ENCODE measurements at regions not wholly inside any gene's neighbourhood (a gene's known extent, or its start where the extent isn't known, plus 50 kb on each side); places are given as distances from the start of the nearest gene placed in this dataset.

GRCh38 chr1:221510793-221511503, 230.9 kb downstream of the DUSP10 start:
- 90% methylated on average over 3 of the region's 3 CpGs for WGBS (ENCODE audit: insufficient coverage)
- Mint-ChIP-seq H3K27me3 (ENCODE audit: low read depth in 2 of 2) (peaks cover 3 to 6% of the 10 kb centered on the region in 2 donors), H3K4me1 (no peaks in the 10 kb centered on the region), H3K9me3 (no peaks in the 10 kb centered on the region), H3K27ac (no peak overlapping the region), H3K36me3 (peaks cover 15% of the 10 kb centered on the region), H3K4me3 (no peak overlapping the region)
- H3K27ac ChIP-seq (ENCODE audit: low read length), result no peak overlapping the region
- ATAC-seq (no peak), DNase-seq (no peak)
- no peaks in the 10 kb centered on the region for H3K4me1 ChIP-seq (ENCODE audit: control insufficient read depth, insufficient read depth, low read length)
- intact Hi-C loops (cut with micrococcal nuclease), result no loop called here
- no peaks in the 10 kb centered on the region for H3K27me3 ChIP-seq (ENCODE audit: control insufficient read depth, insufficient read depth, low read length)
- no peak overlapping the region for H3K4me3 ChIP-seq (ENCODE audit: low read length)
- no peaks in the 10 kb centered on the region for H3K9me3 ChIP-seq (ENCODE audit: control insufficient read depth, insufficient read depth, low read length)
- H3K36me3 ChIP-seq (ENCODE audit: control insufficient read depth, insufficient read depth, low read length), result no peaks in the 10 kb centered on the region
- TF ChIP-seq CTCF (IDR thresholded peaks at IDR 0.05), result no peak

GRCh38 chr1:221511797-221512196, 230.1 kb downstream of the DUSP10 start:
- intact Hi-C loops (cut with micrococcal nuclease), result no loop called here
- 80% methylated on average over 3 of the region's 3 CpGs for WGBS (ENCODE audit: insufficient coverage)
- H3K4me3 ChIP-seq (ENCODE audit: low read length), result no peak overlapping the region
- H3K27ac Mint-ChIP-seq, result no peak overlapping the region
- no peaks in the 10 kb centered on the region for H3K27me3 ChIP-seq (ENCODE audit: control insufficient read depth, insufficient read depth, low read length)
- ATAC-seq (no peak), DNase-seq (no peak)
- H3K36me3 ChIP-seq (ENCODE audit: control insufficient read depth, insufficient read depth, low read length), result no peaks in the 10 kb centered on the region
- H3K9me3 Mint-ChIP-seq, result no peaks in the 10 kb centered on the region
- H3K4me3 Mint-ChIP-seq, result no peak overlapping the region
- H3K36me3 Mint-ChIP-seq, result peaks cover 7% of the 10 kb centered on the region
- no peak overlapping the region for H3K27ac ChIP-seq (ENCODE audit: low read length)
- no peak for TF ChIP-seq CTCF (IDR thresholded peaks at IDR 0.05)
- peaks cover 3 to 6% of the 10 kb centered on the region in 2 donors for H3K27me3 Mint-ChIP-seq (ENCODE audit: low read depth in 2 of 2)
- H3K4me1 ChIP-seq (ENCODE audit: control insufficient read depth, insufficient read depth, low read length), result peaks cover 3% of the 10 kb centered on the region
- no peaks in the 10 kb centered on the region for H3K9me3 ChIP-seq (ENCODE audit: control insufficient read depth, insufficient read depth, low read length)
- peaks cover 5 to 6% of the 10 kb centered on the region in 2 donors for H3K4me1 Mint-ChIP-seq

- Histone ChIP-seq H3K4me1 (ENCODE audit: control insufficient read depth, insufficient read depth, low read length) (peaks cover 4% of the 10 kb centered on the region), H3K9me3 (ENCODE audit: control insufficient read depth, insufficient read depth, low read length) (no peaks in the 10 kb centered on the region), H3K27me3 (ENCODE audit: control insufficient read depth, insufficient read depth, low read length) (no peaks in the 10 kb centered on the region), H3K36me3 (ENCODE audit: control insufficient read depth, insufficient read depth, low read length) (no peaks in the 10 kb centered on the region), H3K27ac (ENCODE audit: low read length) (no peak overlapping the region), H3K4me3 (ENCODE audit: low read length) (no peak overlapping the region)
- TF ChIP-seq CTCF (IDR thresholded peaks at IDR 0.05), result no peak
- Mint-ChIP-seq H3K4me3 (no peak overlapping the region), H3K27me3 (ENCODE audit: low read depth in 2 of 2) (peaks cover 0 to 3% of the 10 kb centered on the region in 2 donors), H3K27ac (no peak overlapping the region), H3K9me3 (no peaks in the 10 kb centered on the region), H3K4me1 (peaks cover 13% of the 10 kb centered on the region in 2 donors), H3K36me3 (no peaks in the 10 kb centered on the region)
- intact Hi-C loops (cut with micrococcal nuclease), result no loop called here
- ATAC-seq (no peak), DNase-seq (no peak)
Measured at GRCh38 chr1:221514806-221515205, 227.1 kb downstream of the DUSP10 start.

- ATAC-seq, result no peak
- H3K9me3 ChIP-seq (ENCODE audit: control insufficient read depth, insufficient read depth, low read length), result no peaks in the 10 kb centered on the region
- DNase-seq, result no peak
- H3K27me3 ChIP-seq (ENCODE audit: control insufficient read depth, insufficient read depth, low read length), result no peaks in the 10 kb centered on the region
- intact Hi-C loops (cut with micrococcal nuclease), result no loop called here
- Mint-ChIP-seq H3K4me3 (no peak overlapping the region), H3K4me1 (peaks cover 13% of the 10 kb centered on the region in 2 donors), H3K27ac (no peak overlapping the region), H3K9me3 (no peaks in the 10 kb centered on the region), H3K36me3 (no peaks in the 10 kb centered on the region), H3K27me3 (ENCODE audit: low read depth in 2 of 2) (peaks cover 0 to 3% of the 10 kb centered on the region in 2 donors)
- TF ChIP-seq CTCF (IDR thresholded peaks at IDR 0.05), result no peak
- H3K4me1 ChIP-seq (ENCODE audit: control insufficient read depth, insufficient read depth, low read length), result peaks cover 4% of the 10 kb centered on the region
- H3K36me3 ChIP-seq (ENCODE audit: control insufficient read depth, insufficient read depth, low read length), result no peaks in the 10 kb centered on the region
- H3K4me3 ChIP-seq (ENCODE audit: low read length), result no peak overlapping the region
- no peak overlapping the region for H3K27ac ChIP-seq (ENCODE audit: low read length)
Measured at GRCh38 chr1:221515496-221515895, 226.4 kb downstream of the DUSP10 start.

All from natural killer cell (primary cell).